GM19238 (cell line): ENCODE measurements at regions not wholly inside any gene's neighbourhood (a gene's known extent, or its start where the extent isn't known, plus 50 kb on each side); places are given as distances from the start of the nearest gene placed in this dataset.
A peak's percentile ranks its signal among the peaks of the same experiment; 100 is the strongest.

ENCODE experiments used
- DNase-seq: peaks from one replicate; pipeline ENCODE4 v3.0.0; 2011; ENCODE audit warnings: low spot score; ENCODE audit not compliant: insufficient read length

DNA sequence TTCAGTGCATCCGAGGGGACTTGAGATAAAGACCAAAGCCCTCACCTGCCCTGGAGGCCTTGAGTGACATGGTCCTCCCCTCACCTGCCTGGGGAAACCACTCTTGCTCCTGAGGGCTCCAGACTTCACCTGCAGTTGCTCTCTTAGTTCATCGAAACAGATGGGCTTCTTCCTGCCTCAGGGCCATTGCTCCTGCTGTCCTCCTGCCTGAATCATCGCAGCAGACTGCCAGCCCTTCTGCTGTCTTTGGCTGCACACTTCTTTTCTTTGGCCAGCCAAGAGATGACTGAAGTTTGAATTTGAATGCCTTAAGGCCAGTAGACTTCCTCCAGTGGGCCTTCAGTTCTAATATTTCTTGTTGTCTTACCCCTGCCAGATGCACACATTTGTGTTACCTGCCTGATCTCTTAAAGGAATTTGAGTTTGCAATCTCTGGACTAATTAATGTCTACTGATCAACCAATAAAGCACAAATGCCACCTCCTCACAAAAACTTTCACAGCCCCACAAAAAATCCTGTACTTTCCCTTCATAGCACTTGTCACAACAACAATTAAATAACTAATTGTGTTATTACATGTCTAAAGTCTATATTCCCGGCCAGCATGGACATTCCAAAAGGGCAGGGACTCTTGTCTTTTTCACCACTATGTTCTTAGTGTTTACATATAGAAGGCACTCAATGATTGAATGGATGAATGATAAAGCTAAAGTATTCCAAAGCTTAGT lies 56.7 kb upstream of the SGK1 start:
- DNase-seq: no peak

DNA sequence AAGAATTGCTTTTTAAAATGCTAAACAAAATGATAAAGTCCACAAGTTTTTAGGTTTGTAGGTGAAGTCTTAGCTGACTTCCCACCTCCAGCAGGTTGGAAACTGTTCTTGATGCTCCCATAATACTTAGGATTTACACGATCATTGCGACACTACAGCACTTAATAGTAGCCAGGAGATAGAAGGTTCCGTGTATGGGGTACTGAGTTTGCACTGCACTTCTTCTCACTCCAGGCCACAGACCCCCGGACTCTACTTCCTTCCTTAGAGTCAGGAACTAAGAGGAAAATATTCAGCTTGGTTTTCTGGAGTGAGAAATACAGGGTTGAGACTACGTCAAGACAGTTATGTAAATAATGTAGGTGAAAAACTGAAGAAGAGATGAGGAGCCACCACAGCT lies 56.1 kb upstream of the SGK1 start:
- no peak for DNase-seq

DNA sequence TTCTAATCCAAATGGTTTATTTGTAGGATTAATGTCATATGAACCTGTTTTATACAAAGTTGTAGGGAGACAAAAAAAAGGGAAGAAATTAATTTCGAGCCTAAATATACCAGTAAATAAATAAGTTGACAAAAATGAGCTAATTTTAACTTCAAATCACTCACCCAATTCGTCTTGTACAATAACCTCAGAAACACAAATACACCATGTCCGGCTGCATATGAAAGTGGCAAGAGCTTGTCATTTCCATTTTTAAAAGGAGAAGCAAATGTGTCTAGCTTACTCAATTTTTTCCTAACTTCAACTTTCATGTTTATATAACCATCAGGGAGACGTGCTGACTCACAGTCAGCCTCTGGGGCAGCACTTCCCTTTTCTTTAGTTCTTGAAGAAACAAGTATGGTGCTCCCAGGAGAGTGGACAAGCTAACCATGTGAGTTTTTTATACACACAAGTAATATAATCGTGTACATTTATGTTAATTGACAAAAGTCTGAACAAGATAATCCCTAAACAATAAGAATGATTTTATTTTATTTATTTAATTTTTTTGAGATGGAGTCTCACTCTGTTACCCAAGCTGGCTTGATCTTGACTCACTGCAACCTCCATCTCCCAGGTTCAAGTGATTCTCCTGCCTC lies 55.5 kb upstream of the SGK1 start:
- peak; percentile 29 for DNase-seq

DNA sequence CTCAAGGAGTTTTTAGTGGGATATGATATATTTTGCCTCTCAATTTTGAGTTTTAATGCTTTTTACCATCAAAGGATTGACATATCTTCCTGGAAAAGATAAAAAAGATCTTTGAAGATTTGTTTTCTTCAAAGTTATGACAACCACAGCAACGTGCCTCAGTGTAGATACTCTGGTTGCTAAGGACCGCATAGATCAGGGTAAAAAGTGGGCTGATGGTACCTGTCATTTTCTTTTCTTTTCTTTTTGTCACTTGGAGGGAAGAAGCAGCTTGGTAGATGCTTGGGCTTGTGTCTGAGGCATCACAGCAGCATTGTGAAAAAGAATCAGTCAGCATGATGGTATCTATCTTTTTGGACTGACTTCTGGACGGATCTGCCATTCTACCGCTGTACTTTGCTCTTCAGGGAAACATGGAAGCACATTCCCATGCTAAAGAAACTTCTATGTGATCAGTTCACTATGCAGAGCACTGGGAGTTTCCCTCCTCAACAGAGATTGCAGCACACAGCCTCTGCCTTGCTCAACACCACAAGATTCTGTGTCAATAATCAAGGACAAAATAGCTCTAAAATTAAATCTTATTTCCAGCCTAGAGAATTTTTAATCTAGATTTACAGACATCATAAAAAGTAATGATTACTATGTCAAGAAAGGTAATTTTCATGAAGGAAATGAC lies 54.8 kb upstream of the SGK1 start:
- no peak for DNase-seq

DNA sequence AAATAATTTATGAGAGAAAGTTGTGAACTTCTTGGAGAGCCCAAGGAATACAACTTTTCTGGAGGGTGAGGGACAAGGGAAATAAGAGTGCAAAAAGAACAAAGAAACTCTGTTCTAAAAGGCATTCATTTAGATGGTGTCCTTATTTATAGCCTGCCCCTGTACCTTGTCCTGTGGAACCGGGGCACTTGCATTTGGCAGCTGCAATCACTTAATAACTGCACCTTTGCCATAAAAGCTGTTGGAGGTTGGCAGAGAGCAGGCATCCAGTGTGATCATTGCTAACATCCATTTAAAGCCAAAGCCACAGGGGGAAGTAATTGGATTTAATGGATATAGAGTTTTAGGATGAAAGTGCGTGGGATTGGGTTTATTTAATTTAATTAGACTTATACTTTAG lies 50.8 kb upstream of the SGK1 start:
- no peak for DNase-seq
